ENCODE measurements at regions not wholly inside any gene's neighbourhood (a gene's known extent, or its start where the extent isn't known, plus 50 kb on each side); places are given as distances from the start of the nearest gene placed in this dataset.

- TF ChIP-seq REST (IDR thresholded peaks at IDR 0.05; ENCODE audit: borderline replicate concordance) (no peak), MXI1 (conservative IDR thresholded peaks at IDR 0.05; ENCODE audit: poor library complexity, severe bottlenecking) (no peak), CTCF (IDR thresholded peaks at IDR 0.05; ENCODE audit: poor library complexity, severe bottlenecking) (no peak), EP300 (conservative IDR thresholded peaks at IDR 0.05; ENCODE audit: poor library complexity, severe bottlenecking) (no peak), SMC3 (conservative IDR thresholded peaks at IDR 0.05; ENCODE audit: poor library complexity) (no peak), RAD21 (conservative IDR thresholded peaks at IDR 0.05) (no peak), EZH2 (IDR thresholded peaks at IDR 0.05; ENCODE audit: borderline replicate concordance, insufficient read depth, low read length, poor library complexity, severe bottlenecking) (no peak), POLR2AphosphoS5 (IDR thresholded peaks at IDR 0.05) (no peak)
These were observed 126.5 kb downstream of the ADSS2 start for GRCh38 chr1:244325056-244325758.
